ENCODE measurements at regions not wholly inside any gene's neighbourhood (a gene's known extent, or its start where the extent isn't known, plus 50 kb on each side); places are given as distances from the start of the nearest gene placed in this dataset.

DNA sequence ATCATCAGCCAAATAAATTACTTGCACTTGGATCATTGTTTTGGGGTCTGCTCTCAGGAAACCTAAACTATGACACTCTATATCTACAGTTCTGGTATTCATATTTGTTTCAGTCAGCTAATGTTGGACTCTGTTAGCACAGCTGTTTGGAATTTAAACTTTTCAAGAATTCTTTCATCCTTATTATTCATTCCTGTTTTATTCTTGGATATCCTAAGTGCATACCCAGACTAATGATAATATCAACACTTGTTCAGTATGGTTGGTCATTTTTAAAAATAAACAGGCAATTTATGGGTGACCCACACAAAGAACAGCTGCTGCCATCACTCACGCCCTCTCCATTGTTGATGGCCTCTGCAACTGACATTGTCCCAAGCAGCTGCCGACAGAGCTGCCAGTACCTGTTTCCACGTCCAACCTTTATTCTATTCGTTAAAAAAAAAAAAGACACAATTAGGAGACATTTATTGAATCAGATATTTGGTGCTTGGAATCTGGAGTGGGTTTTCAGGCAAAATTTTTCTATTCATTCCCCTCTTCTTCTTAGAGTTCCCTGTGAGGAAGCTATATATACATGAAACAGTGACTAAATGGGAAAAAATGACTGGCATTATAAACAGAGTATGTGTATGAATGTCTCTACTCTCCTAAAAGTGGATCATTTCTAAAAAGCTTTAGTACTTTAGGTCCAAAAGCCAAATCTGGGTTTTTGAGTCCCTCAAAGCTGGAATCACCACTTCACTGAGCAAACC, 252.1 kb upstream of the NAV3 start:
- in situ Hi-C loops (cut with HindIII; ENCODE audit: low sequenced_read_pairs) = no loop called here

DNA sequence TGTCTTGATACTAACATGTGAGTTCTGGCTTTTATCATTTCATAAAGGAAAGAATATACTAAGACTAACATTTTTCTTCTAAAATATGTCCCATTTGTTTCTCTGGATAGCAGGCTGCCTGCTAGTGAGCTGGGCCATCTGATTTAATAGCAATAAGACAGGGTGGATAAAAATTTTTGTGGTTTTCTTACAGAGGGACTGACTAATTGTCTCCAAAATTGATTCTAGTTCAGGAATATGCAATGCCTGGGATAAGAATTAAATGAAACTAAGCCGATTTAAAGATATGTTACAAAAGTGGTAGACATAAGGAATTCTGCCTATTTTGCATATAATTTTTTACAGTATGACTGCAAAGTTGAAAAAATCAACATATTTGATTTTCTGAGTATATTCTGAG, 252.9 kb upstream of the NAV3 start:
- in situ Hi-C loops (cut with HindIII; ENCODE audit: low sequenced_read_pairs) = no loop called here

DNA sequence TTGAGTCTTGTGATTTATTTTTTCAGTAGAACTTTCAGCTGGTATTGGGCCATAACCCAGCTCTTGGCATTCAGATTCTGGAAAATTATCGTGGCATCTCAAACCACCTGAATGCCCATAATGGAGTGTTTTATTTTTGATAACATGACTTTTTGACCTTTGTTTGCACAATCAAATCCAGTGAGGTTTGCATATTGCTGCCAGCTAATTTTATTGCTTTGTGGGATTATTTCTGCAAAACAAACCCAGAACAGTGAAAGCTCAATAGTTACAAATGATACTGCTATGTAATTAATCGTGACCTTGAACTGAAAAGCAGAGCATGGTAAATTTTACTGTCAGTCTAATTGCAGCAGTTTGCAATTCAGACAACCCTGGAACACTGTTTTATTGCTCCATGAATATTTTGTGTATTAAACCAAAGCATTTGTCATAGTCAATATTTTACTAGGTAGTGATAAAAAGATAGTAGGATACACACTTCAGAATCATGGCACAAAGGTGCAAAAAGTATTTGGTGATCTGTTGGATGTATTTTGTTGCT, 255.2 kb upstream of the NAV3 start:
- in situ Hi-C loops (cut with HindIII; ENCODE audit: low sequenced_read_pairs) = no loop called here

GRCh38 chr12:77572371-77572770, 258.3 kb upstream of the NAV3 start:
- in situ Hi-C loops (cut with HindIII; ENCODE audit: low sequenced_read_pairs) = no loop called here

DNA sequence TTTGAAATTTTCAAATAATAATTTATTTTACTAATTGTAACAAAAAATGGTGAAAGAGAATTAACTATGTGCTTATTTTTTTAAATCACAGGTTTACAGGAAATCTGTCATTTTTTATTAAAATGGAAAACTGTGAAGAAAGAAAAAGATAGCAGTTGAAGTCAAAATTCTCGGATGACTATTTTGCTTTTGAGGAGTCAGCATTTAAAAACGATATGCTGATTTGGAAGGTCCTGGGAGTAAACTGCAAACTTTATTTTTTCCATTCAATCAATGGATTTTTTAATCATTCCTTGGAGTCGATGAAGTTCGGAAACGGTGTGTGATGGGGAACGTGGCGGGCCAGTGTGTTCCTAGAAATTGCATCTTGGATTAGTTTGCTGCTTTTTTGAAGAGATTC, 258.9 kb upstream of the NAV3 start:
- in situ Hi-C loops (cut with HindIII; ENCODE audit: low sequenced_read_pairs) = no loop called here

DNA sequence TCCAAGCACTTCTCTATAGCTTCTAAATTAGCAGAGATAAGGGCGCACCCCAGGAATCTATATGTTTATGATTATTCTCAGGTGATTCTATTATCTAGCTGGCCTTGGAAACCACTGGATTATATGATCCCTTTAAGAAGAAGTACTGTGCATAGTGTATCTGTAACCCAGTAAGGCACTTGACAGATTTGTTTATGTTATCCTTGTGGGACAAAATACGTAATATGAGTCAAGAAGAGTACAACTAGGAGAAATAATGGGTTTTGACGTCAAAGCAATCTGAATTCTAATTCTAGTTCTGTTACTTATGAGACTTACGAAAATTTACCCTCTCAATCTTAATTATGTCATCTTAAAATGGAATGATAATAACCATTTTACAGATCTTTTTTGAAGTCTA, 259.6 kb upstream of the NAV3 start:
- in situ Hi-C loops (cut with HindIII; ENCODE audit: low sequenced_read_pairs) = no loop called here

DNA sequence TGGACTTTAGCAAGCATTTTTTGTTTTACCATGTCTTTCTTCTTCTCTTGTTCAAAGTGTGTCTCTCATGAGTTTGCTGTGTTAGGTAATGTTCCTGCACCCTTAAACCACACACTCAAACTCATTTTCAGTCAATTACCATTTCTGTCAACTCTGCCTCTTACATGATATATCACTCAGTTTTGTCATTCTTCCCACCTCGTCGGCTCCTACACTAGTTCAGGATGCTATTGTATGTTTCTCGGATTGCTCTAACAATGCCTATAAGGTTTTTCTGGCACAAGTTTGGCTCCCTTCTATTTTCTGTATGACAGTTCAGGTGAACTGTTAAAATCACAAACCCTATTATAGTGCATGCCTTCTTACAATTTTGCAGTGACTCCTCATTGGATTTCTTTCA, 260.8 kb upstream of the NAV3 start:
- in situ Hi-C loops (cut with HindIII; ENCODE audit: low sequenced_read_pairs) = no loop called here

DNA sequence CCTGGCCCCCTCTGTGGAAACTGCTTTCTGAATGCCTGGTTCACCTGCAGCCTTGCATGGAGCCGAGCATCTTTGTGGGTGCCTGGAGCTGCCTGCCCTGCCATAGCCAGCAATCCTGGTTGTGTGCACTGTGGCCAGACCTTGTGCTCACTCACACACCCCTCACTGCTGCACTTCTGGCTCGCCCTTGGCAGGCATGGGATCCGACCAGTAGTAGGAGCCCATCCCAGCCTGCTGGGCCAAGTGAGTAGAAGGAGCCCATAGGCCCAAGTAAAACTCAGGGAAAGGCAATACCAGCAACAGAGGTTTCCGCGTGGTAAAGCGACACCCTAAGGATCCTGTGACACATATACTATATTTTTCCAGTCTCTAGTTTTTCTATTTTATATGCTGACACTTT, 270.0 kb upstream of the NAV3 start:
- in situ Hi-C loops (cut with HindIII; ENCODE audit: low sequenced_read_pairs) = no loop called here

- in situ Hi-C loops (cut with HindIII; ENCODE audit: low sequenced_read_pairs) = no loop called here
These were observed 271.2 kb upstream of the NAV3 start for GRCh38 chr12:77559400-77560074.

DNA sequence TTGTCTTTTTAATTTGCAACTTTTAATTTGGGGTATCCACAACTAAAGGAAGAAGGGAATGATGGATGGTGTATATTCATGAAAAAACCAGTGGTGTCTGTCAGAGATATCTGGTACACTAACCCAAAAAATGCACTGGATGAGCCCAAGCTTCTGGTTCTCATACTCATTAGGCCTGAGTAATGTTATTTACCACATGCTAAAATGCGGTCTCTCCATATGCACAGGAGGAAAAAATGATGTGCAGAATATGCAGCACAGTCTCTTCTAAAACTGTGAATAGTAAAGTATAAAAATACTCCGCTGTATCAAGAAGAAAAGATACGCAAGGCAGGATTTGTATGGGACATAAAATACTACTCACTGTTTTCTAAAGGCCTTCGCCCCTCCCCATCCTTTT, 275.6 kb upstream of the NAV3 start:
- in situ Hi-C loops (cut with HindIII; ENCODE audit: low sequenced_read_pairs) = no loop called here

DNA sequence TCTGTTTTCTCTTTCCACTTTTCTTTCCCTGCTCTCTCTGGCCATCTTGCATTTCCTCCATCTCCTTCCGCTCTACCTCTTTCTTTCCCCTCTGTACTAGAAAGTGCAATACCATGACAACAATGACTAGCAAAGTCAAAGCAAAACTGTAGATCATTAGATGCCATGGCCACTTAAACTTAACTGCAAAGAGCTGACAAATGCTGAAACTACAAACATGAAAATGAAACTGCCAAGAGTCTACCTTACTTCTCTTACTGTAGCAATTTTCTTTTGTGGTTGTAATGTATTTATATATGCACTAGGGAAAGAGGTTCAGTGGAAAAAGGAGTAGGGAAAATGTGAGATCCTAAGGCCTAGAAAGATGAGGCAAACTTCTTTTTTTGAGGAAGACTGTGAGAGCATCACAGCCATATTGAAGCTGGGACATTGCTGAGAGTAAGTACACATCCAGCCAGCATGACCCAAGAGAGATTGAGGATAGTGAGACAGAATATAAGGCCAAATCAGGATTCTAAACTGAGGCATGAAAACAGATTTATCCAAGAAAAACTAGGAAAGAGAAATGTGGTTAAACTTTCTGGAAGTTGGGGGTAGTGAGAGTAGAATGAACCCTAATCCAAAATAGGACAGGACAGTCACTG, 276.6 kb upstream of the NAV3 start:
- in situ Hi-C loops (cut with HindIII; ENCODE audit: low sequenced_read_pairs) = no loop called here

- in situ Hi-C loops (cut with HindIII; ENCODE audit: low sequenced_read_pairs) = no loop called here
These were observed 281.1 kb upstream of the NAV3 start for GRCh38 chr12:77549383-77550128.

DNA sequence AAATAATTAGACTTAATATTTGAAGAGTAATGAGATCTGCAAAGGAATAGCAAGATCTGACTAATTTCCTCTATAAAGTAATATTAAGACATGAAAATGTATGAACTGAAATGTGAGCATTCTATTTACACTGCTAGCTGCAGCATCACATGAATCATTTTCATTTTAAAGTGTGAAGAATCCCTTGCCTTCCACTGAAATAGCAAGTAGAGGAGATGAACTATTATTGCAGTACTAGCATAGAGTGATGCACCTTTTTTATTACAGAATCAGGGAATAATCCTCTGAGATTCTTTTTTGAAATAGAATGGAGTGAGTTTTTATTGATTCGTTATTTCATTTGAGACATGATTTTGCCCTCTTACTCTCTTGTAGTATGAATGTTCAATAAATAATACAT, 281.9 kb upstream of the NAV3 start:
- in situ Hi-C loops (cut with HindIII; ENCODE audit: low sequenced_read_pairs) = no loop called here

DNA sequence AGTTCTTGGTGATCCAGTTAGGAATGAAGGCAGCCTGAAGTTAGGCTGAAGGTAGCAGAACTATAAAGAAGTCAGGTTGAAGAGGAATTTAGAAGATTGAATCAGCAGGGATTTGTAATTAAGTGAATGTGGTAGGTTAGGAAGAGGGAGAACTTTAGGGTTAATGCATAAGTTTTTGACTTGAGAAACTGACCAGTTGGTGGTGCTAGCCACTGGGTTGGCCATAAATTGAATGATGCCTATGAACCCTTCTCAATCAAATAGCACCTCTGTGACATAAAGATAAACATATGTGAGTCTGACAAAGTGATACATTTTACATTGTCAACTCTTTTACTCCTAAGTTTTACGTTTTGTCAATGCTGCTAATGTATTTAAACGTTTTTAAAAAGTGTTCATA, 290.6 kb upstream of the NAV3 start:
- in situ Hi-C loops (cut with HindIII; ENCODE audit: low sequenced_read_pairs) = no loop called here

DNA sequence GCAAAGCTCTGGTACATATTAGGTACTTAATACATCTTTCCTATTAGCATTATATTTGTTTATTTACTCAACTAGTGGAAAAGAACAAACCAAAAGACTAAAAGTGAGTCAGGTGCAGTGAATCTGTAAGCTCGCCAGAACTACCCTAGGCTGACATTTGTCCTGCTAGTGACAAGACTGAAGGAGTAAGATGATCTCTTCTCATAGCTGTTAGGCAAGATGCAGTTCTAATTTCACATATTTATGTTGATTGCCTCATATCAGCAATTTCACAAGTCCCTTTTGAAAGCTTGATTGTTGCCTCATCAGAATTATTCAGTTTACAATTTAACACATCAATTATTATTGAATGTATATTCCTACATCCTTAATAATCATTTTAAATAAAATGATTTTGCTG, 293.0 kb upstream of the NAV3 start:
- in situ Hi-C loops (cut with HindIII; ENCODE audit: low sequenced_read_pairs) = no loop called here

GRCh38 chr12:77535734-77536133, 295.0 kb upstream of the NAV3 start:
- in situ Hi-C loops (cut with HindIII; ENCODE audit: low sequenced_read_pairs) = no loop called here

DNA sequence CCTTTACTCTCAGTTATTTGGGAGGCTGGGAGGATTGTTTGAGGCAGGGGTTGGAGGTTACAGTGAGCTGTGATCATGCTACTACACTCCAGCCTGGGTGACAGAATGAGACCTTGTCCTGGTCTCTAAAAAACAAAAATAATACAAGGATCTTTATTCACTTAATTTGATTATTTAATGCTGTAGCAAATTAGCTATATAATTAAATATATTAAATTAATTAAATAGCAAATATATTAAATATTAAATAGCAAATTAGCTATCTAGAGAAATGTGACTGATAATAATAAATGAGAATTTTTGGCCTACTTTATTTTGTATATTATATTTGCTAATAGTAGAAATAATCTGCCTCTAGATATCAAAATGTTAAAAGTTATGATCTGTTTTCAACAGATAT, 298.8 kb upstream of the NAV3 start:
- in situ Hi-C loops (cut with HindIII; ENCODE audit: low sequenced_read_pairs) = no loop called here

DNA sequence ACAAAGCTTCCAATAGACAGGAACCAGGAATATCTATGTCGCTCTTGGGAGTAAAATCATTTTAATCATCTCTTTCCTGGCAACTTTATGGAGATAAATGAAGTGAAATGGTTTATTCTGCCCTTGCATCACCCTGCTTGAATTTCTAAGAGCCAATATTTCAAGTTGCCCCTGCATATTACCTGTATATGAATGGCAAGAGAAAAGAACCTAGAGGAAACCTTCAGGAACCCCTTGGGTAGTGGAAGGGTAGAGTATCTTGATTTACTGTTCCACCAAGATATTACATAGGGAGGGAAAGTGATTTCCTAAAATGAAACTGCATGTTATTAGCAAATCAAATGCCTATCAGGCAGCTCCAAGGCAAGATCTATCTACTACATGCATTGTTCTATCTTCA, 308.4 kb upstream of the NAV3 start:
- in situ Hi-C loops (cut with HindIII; ENCODE audit: low sequenced_read_pairs) = no loop called here

DNA sequence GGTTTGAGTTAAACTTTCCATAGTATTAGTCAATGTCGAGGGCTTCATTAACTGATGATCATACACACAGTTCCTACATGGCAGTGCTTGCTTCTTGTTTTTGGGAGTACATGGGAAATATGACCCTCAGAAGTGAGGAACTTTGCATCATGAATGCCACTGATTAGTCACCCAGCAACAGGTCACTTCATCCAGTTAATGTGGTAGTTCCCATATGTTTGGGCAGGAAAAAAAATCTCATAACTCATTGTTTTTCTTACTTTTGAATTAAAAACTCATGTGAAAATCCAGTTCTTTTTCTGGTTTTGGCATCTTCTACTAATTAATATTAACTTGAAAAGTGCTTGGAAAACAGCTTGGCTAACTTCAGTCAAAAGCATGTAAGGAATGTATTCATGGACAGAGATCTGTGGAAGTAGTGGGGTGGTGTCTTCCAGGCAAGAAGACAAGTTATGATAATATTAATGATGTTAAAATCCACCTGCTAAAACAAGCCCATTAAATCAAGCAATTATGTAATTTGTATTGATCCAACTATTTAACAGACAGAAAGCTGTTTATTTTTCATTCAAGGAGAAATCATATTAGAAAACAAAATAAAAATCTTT, 309.1 kb upstream of the NAV3 start:
- in situ Hi-C loops (cut with HindIII; ENCODE audit: low sequenced_read_pairs) = no loop called here

DNA sequence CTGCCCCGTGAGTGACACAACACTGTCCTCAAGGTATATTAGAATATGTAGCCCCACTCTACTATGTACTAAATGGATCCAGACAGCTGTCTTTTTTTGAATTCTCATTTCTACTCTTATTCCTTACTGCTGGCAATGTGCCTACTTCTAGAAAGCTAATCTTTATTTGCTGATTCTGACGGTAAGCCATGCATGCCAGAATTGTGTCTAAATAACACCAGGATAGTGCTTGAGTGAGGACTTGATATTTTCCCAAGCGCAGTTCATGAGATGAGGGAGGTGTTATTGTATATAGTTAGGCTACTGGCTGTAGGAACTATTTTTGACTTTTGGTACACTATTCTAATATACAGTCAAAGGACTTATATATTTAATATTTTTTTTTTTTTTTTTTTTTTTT, 316.2 kb upstream of the NAV3 start:
- in situ Hi-C loops (cut with HindIII; ENCODE audit: low sequenced_read_pairs) = no loop called here

DNA sequence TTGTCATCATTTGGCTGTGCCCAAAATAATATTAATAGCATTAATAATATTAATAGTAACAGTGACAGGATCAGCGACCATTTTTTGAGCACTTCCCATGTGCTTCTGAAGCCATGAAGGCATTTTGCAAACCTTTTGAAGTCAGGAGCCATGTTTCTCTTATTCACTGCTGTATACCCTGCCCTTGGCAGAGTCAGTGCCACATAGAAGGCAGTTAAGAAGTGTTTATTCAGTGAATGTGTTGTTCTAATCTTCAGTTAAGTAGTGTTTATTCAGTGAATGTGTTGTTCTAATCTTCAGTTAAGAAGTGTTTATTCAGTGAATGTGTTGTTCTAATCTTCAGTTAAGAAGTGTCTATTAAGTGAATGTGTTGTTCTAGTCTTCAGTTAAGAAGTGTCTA, 319.7 kb upstream of the NAV3 start:
- in situ Hi-C loops (cut with HindIII; ENCODE audit: low sequenced_read_pairs) = no loop called here

Data from endothelial cell of hepatic sinusoid (primary cell).